Suprapubic skin (tissue), 4 donors: ENCODE measurements at regions not wholly inside any gene's neighbourhood (a gene's known extent, or its start where the extent isn't known, plus 50 kb on each side); places are given as distances from the start of the nearest gene placed in this dataset.
"Not testable (repeated sequence)": the region's sequence is repeated elsewhere in the genome, so short reads cannot be mapped to it uniquely, and the experiment has no call there.

Experiments
- DNase-seq, 2 donors: peaks; one replicate each; pipeline ENCODE4 v3.0.0-alpha.2; 2019; ENCODE audit warnings: low spot score in 2 of 2
- H3K27ac ChIP-seq: fragments of 200-600 bp; sonication (generic); one replicate; pipeline ENCODE4 v1.5.1; 2019
- H3K27me3 ChIP-seq: fragments of 200-600 bp; sonication (generic); one replicate; pipeline ENCODE4 v1.5.1; 2019
- H3K36me3 ChIP-seq: fragments of 200-600 bp; sonication (generic); one replicate; pipeline ENCODE4 v1.5.1; 2019
- H3K4me1 ChIP-seq: fragments of 200-600 bp; sonication (generic); one replicate; pipeline ENCODE4 v1.5.1; 2019
- H3K4me3 ChIP-seq: fragments of 200-600 bp; sonication (generic); one replicate; pipeline ENCODE4 v1.5.1; 2019; ENCODE audit warnings: mild to moderate bottlenecking
- H3K9me3 ChIP-seq: fragments of 200-600 bp; sonication (generic); one replicate; pipeline ENCODE4 v1.5.1; 2019
- EP300 ChIP-seq: sonication (generic); formaldehyde crosslinking; IDR thresholded peaks from one replicate; pipeline ENCODE4 v1.6.1; 2017; ENCODE audit warnings: antibody characterized with exemption
- POLR2A ChIP-seq, 2 donors: fragments of 450-650 bp; IDR thresholded peaks; one replicate each; pipeline ENCODE4 v1.6.1; 2017; ENCODE audit warnings: antibody characterized with exemption in 2 of 2, mild to moderate bottlenecking in 2 of 2, moderate library complexity in 2 of 2
- POLR2AphosphoS5 ChIP-seq, 3 donors: sonication (generic); formaldehyde crosslinking; IDR thresholded peaks; one replicate each; pipeline ENCODE4 v1.6.1; 2017; ENCODE audit warnings: antibody characterized with exemption in 3 of 3
- WGBS: methylation state at CpG from one replicate; pipeline ENCODE4 v1.1.5; 2018; 5-methylcytosine and 5-hydroxymethylcytosine counted together
- TF ChIP-seq, protein P1 (sequence below), 2 donors: fragments of 200-600 bp in 1 of 2; fragments of 450-650 bp in 1 of 2; sonication (generic) in 1 of 2; IDR thresholded peaks; one replicate each; pipeline ENCODE4 v1.5.1; 2016 to 2019; ENCODE audit warnings: antibody characterized with exemption in 2 of 2, mild to moderate bottlenecking in 1 of 2, moderate library complexity in 1 of 2

DNA sequence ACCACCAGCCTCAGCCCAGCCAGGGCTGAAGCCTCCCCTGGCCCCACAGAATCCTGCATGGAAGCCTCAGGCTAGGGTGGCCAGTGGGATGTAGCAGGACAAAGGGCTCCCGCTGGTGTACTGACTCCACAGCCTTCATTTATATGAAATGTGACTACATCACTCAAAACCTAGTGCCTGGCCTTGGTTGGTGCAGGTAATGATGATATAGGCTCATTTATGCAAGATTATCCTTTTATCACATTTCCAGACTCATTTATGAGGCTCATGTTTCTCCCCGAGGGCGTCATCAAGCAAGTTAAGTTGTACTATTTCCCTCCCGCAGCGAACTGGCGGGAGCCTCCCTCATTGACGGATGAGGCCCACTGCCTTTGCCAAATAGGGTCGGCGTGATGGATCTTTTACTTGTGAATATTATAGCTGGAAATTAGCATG, 179.1 kb upstream of the SMAD3 start:
- WGBS = 74% methylated on average over 9 of the region's 9 CpGs
- no peak for TF ChIP-seq EP300
- no peak for TF ChIP-seq POLR2AphosphoS5 (IDR thresholded peaks at IDR 0.05)
- TF ChIP-seq, protein P1, sequence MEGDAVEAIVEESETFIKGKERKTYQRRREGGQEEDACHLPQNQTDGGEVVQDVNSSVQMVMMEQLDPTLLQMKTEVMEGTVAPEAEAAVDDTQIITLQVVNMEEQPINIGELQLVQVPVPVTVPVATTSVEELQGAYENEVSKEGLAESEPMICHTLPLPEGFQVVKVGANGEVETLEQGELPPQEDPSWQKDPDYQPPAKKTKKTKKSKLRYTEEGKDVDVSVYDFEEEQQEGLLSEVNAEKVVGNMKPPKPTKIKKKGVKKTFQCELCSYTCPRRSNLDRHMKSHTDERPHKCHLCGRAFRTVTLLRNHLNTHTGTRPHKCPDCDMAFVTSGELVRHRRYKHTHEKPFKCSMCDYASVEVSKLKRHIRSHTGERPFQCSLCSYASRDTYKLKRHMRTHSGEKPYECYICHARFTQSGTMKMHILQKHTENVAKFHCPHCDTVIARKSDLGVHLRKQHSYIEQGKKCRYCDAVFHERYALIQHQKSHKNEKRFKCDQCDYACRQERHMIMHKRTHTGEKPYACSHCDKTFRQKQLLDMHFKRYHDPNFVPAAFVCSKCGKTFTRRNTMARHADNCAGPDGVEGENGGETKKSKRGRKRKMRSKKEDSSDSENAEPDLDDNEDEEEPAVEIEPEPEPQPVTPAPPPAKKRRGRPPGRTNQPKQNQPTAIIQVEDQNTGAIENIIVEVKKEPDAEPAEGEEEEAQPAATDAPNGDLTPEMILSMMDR (IDR thresholded peaks at IDR 0.05) = no peak
- TF ChIP-seq POLR2A (IDR thresholded peaks at IDR 0.05) = no peak
- DNase-seq = peak; percentile 32 to 48
- Histone ChIP-seq H3K36me3 (no peaks in the 10 kb centered on the region), H3K9me3 (no peaks in the 10 kb centered on the region), H3K4me3 (no peak overlapping the region), H3K4me1 (peaks cover 28% of the 10 kb centered on the region), H3K27me3 (no peaks in the 10 kb centered on the region), H3K27ac (no peak overlapping the region)

DNA sequence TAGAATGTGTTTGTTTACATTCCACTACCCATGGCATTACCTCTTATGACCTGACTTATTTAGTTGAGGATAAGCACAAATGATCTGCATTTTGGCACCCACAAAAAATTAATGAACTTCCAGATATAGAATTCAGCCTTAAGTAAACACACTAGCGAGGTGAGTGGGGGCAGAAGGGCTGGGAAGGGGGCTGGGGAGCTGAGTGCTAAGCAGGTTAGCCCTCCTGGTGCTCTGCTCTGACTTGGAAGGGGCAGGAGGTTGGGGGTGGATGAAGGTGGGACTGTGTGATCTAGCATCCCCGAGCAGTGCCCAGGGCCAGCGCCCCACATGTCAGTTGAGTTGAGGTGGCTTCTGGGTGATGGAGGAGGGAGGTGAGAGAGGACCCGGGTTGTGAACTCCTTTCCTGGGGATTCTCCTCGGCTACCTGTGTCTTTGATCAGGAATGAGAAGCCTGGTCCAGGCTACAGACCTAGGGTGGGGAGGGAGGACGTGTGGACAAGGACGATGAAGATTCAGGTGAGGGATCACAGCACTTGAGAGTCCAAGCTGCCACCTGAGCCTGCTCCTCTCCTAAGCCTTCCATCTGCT, 178.6 kb upstream of the SMAD3 start:
- WGBS = 87% methylated on average over 7 of the region's 7 CpGs
- Histone ChIP-seq H3K27me3 (no peaks in the 10 kb centered on the region), H3K36me3 (no peaks in the 10 kb centered on the region), H3K27ac (no peak overlapping the region), H3K4me3 (no peak overlapping the region), H3K4me1 (peaks cover 26% of the 10 kb centered on the region), H3K9me3 (no peaks in the 10 kb centered on the region)
- no peak for TF ChIP-seq POLR2AphosphoS5 (IDR thresholded peaks at IDR 0.05)
- TF ChIP-seq EP300 = no peak
- TF ChIP-seq POLR2A (IDR thresholded peaks at IDR 0.05) = no peak
- TF ChIP-seq, protein P1 (IDR thresholded peaks at IDR 0.05) = no peak
- peak; percentile 30 to 55 for DNase-seq

DNA sequence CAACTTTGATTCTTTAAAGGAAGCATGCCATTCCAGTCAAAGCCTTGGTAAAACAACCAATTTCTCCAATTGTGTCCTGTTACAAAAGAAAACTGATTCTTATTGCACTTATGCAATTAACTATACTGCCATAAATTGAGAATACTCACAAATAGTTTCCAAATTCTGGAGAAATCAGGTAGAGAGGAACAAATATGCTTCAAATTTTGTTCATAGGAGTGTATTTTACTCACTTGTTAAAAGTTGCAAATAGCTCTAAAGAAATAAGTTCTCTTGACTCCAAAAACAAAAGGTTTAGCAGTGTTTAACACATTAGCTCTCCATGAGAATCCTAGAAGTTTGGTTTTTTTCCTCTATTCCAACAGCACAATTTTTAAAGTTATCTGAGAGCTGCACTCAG, 176.1 kb upstream of the SMAD3 start:
- not testable (repeated sequence) for H3K27me3 ChIP-seq, DNase-seq, H3K27ac ChIP-seq, H3K4me3 ChIP-seq, H3K9me3 ChIP-seq, H3K4me1 ChIP-seq, H3K36me3 ChIP-seq

DNA sequence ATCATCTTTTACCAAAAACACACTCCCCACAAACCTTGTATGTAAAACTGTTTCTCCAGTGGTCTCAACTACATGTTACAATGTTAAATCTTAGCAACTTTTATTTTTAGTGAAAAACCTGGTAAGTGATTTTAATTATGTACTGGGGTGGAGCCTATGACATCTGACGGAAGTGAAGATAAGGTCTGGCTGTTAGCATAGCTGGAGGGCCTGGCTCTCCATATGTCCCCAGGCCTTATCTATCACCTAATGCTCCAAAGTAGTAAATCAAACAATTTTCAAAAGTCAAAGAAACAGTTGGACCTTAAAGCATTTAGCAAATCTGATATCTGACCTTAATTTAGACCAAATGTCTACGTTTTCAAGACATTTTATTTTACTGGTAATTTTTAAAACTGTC, 173.6 kb upstream of the SMAD3 start:
- H3K4me1 ChIP-seq = peaks cover 8% of the 10 kb centered on the region
- no peak overlapping the region for H3K27ac ChIP-seq
- H3K36me3 ChIP-seq = no peaks in the 10 kb centered on the region
- TF ChIP-seq EP300 (no peak), POLR2A (IDR thresholded peaks at IDR 0.05) (no peak), POLR2AphosphoS5 (IDR thresholded peaks at IDR 0.05) (no peak)
- TF ChIP-seq, protein P1 (IDR thresholded peaks at IDR 0.05) = no peak
- H3K27me3 ChIP-seq = no peaks in the 10 kb centered on the region
- no peak for DNase-seq
- H3K4me3 ChIP-seq = no peak overlapping the region
- no peaks in the 10 kb centered on the region for H3K9me3 ChIP-seq
- WGBS = 39% methylated on average over 2 of the region's 2 CpGs

DNA sequence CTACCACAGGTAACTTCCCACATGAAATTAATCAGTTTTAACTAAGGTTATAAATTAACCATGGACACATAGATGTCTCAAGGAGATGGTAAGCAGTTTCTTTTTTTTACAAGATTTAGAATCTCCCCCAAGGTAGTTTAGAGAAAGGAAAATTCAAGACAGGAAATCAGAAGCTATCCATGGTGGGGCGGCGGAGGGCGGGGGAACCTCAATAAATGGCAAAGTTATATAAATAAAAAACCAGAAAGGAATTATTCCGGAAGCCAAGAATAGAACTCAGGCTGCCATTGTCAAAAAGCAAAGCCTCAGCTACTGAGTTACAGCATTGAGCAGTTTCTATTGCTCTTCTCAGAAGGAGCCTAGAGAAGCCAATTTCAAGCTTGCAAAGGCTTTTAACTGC, 172.1 kb upstream of the SMAD3 start:
- peak in 1 of 2 donors; percentile 59 for DNase-seq
- H3K4me3 ChIP-seq = no peak overlapping the region
- WGBS = 79% methylated on average over 4 of the region's 4 CpGs
- no peak overlapping the region for H3K27ac ChIP-seq
- H3K4me1 ChIP-seq = peaks cover 8% of the 10 kb centered on the region
- no peaks in the 10 kb centered on the region for H3K36me3 ChIP-seq
- no peak for TF ChIP-seq POLR2AphosphoS5 (IDR thresholded peaks at IDR 0.05)
- no peak for TF ChIP-seq POLR2A (IDR thresholded peaks at IDR 0.05)
- TF ChIP-seq, protein P1 (IDR thresholded peaks at IDR 0.05) = no peak
- no peak for TF ChIP-seq EP300
- H3K27me3 ChIP-seq = no peaks in the 10 kb centered on the region
- no peaks in the 10 kb centered on the region for H3K9me3 ChIP-seq

DNA sequence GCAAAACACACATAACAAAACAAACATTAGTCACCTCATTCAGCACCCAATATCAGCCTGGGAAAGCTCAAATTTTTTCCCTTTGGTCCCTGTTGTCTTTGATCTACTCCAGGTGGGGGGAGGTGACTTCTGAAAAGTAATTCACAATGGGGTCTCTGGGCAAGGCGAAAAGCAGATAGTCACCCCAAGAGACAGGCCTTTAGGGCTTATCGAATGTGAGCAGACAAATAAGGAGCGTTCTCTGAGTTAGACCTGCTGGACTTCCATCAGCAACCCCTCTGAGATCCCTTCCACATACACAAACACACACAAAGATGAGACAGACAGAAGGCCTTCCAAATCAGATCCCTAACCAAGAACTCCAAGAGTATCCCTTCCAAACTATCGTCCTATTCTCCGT, 171.0 kb upstream of the SMAD3 start:
- no peaks in the 10 kb centered on the region for H3K9me3 ChIP-seq
- H3K27me3 ChIP-seq = no peaks in the 10 kb centered on the region
- peak in 1 of 2 donors; percentile 7 for DNase-seq
- 98% methylated on average over 5 of the region's 5 CpGs for WGBS
- H3K36me3 ChIP-seq = no peaks in the 10 kb centered on the region
- H3K4me3 ChIP-seq = no peak overlapping the region
- H3K27ac ChIP-seq = no peak overlapping the region
- TF ChIP-seq POLR2AphosphoS5 (IDR thresholded peaks at IDR 0.05) = no peak
- TF ChIP-seq, protein P1 (IDR thresholded peaks at IDR 0.05) = no peak
- no peak for TF ChIP-seq POLR2A (IDR thresholded peaks at IDR 0.05)
- TF ChIP-seq EP300 = no peak
- H3K4me1 ChIP-seq = peaks cover 8% of the 10 kb centered on the region
